Thyroid gland (tissue), 4 donors: ENCODE measurements at regions not wholly inside any gene's neighbourhood (a gene's known extent, or its start where the extent isn't known, plus 50 kb on each side); places are given as distances from the start of the nearest gene placed in this dataset.
"Not testable (repeated sequence)": the region's sequence is repeated elsewhere in the genome, so short reads cannot be mapped to it uniquely, and the experiment has no call there.

ENCODE experiments used
- POLR2A ChIP-seq, 2 donors: fragments of 450-650 bp; IDR thresholded peaks; one replicate each; pipeline ENCODE4 v1.6.1; 2017; ENCODE audit warnings: antibody characterized with exemption in 2 of 2, mild to moderate bottlenecking in 2 of 2, moderate library complexity in 1 of 2
- TF ChIP-seq, protein P1 (sequence below), 6 experiments: fragments of 200-600 bp in 3 of 6; fragments of 450-650 bp in 3 of 6; sonication (generic) in 3 of 6; IDR thresholded peaks; one replicate each; pipeline ENCODE4 v1.5.1; 2016 to 2019; ENCODE audit warnings: antibody characterized with exemption in 6 of 6, mild to moderate bottlenecking in 2 of 6, inconsistent platforms in 1 of 6, moderate library complexity in 1 of 6

DNA sequence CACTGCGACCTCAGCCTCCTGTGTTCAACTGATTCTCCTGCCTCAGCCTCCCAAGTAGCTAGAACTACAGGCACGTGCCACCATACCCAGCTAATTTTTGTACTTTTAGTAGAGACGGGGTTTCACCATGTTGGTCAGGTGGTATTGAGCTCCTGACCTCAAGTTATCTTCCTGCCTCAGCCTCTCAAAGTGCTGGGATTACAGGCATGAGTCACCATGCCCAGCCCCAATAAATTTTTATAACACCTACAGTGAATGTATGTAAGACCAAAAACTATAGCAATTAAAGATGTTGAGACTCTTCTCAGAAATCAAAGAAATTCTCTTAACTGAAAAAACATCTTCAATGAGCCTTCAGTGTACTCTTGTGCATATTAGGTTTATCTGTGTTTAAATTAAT, 82.2 kb upstream of the MITF start:
- TF ChIP-seq, protein P1, sequence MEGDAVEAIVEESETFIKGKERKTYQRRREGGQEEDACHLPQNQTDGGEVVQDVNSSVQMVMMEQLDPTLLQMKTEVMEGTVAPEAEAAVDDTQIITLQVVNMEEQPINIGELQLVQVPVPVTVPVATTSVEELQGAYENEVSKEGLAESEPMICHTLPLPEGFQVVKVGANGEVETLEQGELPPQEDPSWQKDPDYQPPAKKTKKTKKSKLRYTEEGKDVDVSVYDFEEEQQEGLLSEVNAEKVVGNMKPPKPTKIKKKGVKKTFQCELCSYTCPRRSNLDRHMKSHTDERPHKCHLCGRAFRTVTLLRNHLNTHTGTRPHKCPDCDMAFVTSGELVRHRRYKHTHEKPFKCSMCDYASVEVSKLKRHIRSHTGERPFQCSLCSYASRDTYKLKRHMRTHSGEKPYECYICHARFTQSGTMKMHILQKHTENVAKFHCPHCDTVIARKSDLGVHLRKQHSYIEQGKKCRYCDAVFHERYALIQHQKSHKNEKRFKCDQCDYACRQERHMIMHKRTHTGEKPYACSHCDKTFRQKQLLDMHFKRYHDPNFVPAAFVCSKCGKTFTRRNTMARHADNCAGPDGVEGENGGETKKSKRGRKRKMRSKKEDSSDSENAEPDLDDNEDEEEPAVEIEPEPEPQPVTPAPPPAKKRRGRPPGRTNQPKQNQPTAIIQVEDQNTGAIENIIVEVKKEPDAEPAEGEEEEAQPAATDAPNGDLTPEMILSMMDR (IDR thresholded peaks at IDR 0.05), result not testable (repeated sequence)
- not testable (repeated sequence) for TF ChIP-seq POLR2A (IDR thresholded peaks at IDR 0.05)
